ENCODE measurements at regions not wholly inside any gene's neighbourhood (a gene's known extent, or its start where the extent isn't known, plus 50 kb on each side); places are given as distances from the start of the nearest gene placed in this dataset.
"Not testable (repeated sequence)": the region's sequence is repeated elsewhere in the genome, so short reads cannot be mapped to it uniquely, and the experiment has no call there.

DNA sequence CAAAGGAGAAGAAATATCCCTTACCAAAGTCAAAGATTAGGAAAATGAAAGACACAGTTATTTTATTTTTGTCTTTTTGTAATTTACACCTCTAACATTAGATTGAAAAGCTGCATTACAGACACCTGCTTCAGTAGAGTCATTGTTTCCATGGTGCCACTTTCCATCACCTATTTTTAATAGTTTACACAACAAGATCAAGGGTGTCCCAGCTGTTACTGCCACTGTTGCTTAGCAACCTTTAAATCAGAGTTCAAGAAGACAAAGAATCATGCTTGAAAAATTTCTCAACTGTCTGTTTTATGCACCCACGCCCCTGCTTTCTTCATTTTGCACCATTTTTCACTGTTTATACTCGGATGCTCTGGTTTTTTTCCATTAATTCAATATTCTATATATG, 668.2 kb upstream of the GJE1 start:
- no peak for DNase-seq (ENCODE audit: low spot score)
- ATAC-seq, result no peak

DNA sequence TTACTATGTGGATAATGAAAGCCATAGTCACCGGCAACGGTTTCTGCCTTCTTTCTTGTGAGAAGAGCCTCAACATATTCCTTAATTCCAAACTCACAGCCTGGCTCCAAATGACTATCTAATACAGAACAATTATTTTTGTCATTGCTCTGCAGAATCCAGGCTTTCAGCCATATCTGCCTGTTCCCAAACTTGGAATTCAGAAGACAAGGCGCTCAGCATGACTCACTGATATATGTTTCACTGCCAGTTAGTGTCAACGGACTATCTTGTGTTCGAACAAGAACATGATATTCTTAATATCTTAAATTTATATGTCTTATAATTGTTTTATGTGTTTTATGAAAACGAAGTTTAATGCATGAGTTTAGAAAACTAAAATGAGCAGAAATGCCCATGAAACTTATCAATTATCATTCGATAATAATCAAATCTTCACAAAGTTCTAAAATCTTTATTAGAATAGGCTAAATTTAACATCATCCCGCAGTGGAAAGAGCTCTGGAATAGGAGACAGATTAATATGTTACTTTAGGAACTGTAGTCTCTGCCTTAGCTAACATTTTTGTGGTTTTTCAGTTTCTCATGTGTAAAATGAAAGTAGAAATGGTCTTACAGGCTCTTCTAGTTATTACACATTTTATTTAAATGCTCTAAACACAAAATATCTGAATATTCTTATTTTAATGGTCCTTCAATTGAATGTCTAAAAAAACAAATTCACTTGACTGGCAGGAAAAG, 669.3 kb upstream of the GJE1 start:
- DNase-seq (ENCODE audit: low spot score) (no peak), ATAC-seq (no peak)

DNA sequence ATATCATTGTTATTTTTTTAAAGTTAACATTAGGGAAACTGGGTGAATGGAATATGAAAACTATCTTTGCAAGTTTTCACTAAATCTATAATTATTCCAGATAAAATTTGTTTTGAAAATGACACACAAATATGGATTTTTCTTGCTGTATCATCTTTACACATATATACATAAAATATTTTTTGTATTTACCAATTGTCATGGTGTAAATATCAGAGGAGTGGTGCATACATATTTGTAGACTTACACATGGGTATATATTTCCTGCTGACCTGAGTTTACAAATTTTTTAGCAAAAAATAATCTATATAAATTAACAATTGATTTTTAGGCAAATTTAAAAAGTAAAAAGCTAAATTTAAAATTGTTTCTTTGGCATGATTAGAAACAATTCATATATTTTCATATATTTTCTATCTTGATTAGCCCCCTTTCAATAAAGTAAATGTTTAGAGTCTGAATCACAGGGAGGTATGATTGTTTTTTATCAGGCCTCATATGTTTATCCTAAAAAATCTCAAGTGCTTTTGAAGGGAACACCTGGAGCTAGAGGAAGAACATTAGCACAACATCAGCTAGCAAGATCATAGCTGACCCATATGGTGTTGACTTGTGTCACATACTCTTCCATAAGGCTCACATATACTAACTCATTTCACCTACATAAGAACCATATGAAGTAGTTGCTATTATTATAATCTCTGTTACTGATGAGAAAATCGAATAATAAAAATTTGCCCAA, 671.8 kb upstream of the GJE1 start:
- ATAC-seq (no peak), DNase-seq (ENCODE audit: low spot score) (no peak)

DNA sequence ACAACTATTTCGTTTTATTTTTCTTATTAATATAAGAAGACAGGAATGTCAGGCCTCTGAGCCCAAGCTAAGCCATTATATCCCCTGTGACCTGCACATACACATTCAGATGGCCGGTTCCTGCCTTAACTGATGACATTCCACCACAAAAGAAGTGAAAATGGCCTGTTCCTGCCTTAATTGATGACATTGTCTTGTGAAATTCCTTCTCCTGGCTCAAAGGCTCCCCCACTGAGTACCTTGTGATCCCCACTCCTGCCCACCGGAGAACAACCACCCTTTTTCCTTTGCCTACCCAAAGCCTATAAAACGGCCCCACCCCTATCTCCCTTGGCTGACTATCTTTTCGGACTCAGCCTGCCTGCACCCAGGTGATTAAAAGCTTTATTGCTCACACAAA, 672.5 kb upstream of the GJE1 start:
- not testable (repeated sequence) for ATAC-seq; DNase-seq (ENCODE audit: low spot score)

DNA sequence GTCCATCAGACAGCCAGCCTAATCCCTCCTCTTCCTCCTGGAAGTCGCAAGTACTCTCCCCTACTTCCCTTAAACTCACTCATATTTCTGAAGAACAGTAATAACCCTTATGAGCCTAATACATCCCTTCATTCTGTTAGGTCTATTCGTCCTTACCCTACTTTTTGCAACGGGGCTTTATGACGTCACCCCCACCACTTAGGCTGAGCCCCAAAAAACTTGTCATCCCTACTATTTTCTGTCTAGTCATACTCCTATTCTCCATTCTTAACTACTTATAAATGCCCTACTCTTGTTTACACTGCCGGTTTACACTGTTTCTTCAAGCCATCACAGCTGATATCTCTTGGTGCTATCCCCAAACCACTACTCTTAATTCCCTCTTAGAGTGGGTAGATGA, 674.7 kb upstream of the GJE1 start:
- DNase-seq (ENCODE audit: low spot score); ATAC-seq: not testable (repeated sequence)

DNA sequence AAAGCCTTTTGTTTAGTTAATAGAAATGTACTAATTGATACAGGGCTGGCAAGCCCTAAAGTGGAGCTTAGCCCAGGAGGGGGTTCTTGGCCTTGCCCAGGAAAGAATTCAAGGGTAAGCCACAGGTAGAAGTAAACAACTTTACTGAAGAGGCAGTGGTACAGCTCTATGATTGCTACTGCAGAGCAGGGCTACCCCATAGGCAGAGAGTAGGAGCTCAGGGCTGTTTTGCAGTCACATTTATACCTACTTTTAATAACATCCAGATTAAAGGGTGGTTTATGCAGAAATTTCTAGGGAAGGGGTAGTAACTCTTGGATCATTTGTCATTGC, 680.4 kb upstream of the GJE1 start:
- ATAC-seq (no peak), DNase-seq (ENCODE audit: low spot score) (no peak)

DNA sequence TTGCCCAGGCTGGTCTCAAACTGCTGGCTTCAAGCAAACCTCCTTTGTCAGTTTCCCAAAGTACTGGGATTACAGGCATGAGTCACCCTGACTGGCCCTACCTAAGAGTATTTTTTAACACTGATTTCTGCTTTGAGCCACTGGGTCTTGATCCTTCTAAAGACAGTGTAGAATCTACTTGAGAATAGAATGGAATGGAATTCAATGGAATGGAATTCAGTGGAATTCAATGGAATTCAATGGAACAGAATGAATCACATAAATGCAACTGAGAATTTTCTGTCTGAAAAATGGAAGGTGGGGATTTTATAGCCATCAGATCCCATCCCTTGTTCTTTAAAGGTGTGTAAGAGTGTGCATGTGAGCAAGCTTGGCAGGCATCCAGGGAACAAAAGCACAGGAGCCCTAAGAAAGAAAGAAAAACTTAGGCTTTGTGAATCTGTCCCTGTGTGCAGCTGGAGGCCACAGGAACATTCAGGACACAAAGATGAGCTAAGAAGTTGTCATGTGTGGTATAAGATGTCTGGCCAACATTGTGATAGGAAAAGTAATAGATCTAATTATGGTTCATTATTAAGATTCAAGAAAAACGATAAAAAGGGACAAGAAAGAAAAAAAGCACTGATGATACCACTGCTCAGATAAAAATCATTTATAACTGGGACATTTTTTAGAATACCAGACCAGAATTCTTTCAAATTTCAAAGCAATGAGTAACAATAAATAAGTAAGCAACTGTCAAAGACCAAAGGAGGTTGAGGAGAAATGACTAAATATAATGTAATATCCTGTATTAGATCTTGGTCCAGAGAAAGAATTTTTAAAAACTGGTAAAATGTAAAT, 681.0 kb upstream of the GJE1 start:
- DNase-seq (ENCODE audit: low spot score), result no peak
- ATAC-seq, result no peak

DNA sequence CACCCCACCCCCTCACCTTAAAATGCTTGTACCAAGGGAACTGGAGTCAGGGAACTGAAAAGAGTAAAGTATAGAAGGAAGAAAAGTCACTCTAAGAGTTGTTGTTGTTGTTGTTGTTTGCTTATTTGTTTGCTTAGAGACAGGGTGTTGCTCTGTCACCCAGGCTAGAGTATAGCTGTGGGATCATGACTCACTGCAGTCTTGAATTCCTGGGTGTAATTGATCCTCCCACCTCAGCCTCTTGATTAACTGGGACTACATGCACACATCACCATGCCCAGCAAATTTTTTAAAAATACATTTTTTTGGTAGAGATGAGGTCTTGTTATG, 681.6 kb upstream of the GJE1 start:
- ATAC-seq (no peak), DNase-seq (ENCODE audit: low spot score) (no peak)

DNA sequence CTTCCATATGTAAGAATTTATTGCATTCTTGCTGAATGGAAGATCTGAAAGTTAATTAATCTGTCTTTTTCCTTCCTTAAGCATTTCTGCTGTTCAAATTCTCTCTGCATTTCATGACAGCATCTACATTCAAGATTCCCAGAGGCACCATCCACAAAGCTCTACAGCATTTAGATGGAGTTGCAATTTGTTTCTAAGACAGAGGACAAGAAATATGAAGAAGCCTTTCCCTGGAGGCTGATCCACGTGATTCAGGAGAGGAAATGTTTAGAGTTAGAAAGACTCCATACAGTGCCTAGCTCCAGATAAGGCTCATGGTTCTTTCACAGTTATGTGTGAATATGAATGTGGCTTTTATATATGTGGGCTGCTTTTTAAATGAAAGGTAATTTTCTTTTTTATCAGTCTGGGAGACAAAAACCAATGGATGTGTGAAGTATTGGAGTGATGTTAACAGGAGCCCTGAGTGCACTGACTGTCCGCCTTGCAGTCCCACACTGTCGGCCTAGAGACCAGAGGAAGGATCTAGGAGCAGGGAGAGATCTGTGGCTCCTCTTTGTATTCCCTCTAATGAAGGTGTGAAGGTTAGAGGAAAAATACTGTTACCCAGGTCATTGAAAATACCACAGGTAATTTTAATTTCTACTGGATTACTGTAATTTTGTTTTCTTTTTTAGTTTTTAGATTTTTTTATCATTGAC, 686.6 kb upstream of the GJE1 start:
- DNase-seq (ENCODE audit: low spot score) (no peak), ATAC-seq (no peak)

DNA sequence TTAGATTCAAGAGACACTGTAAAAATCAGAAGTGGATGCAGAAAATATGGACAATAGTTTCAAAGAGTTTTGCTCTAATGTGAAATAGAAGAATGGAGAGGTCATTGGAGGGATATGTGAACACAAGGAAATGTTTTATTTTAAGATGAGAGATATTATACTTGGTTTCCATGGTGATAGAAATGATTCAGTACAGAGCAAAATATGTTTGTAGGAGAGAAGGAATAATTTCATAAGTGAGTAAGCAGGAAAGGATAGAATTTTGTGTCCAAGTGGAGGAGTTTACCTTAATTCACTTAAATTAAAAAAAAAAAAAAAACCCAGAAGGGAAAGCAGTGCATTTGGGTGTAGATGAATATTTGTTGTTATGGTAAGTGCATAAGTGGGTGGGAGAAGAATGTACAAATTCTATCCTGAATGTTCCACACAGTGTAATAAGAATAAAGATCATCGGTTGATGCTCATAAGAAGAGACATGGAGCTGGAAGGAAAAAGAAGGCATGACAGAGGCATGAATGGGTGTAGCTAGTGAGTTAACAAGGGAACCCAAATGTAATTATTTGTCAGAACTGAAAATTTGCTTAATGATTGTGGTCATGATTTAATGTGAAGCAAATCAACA, 688.9 kb upstream of the GJE1 start:
- DNase-seq (ENCODE audit: low spot score) (no peak), ATAC-seq (no peak)

DNA sequence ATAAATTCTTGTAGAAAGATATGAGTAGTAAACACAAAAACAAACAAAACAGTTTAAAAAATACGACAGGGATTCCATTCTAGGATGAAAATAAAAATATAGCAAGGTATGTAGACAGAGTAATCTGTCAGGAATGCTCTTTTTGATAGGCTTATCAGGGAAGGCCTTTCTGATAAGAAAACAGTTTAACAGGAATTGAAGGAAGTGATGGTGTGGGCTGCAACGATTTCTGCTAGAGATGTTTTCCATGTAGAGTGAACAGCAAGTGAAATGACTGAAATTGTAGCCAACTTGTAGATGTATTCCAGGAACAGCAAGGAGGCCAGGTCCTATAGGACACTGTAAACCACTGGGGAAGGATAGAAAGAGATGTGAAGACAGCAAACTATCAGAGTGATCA, 689.7 kb upstream of the GJE1 start:
- DNase-seq (ENCODE audit: low spot score) (no peak), ATAC-seq (no peak)

DNA sequence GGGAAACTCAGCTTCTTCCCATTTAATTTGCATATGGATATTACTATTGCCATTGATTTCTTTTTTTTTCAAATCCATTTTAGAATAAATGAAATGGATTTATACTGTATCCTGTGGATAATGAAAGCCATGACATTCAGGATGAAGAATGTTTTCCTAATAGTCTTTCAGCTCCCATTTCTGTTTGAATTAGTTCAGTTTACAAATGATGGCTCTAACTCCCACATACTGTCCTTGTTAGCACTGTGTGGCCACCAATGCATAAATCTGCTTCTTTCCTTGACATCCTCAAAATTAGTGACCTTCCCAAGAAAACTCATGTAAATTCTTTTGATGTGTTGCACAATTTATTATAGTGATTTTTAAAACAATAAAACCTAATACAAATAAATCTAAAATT, 693.2 kb upstream of the GJE1 start:
- DNase-seq (ENCODE audit: low spot score) (no peak), ATAC-seq (no peak)

DNA sequence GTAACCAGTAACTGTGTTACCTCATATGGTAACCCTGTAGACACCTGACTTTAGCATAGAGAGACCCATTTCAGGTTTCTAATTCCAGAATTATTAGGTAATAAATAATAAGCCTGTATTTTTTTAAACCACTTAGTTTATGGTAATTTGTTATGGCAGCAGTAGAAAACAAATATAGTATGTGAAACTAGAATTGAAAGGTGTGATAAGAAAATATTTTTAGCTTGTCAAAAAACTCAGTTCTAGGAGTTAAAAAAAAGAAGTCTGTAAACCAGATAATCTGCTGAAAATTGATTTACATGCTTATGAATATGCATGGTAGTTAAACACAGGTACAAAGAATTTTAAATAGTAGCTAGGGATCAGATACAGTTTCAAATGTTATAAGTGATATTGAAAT, 695.0 kb upstream of the GJE1 start:
- ATAC-seq, result no peak
- no peak for DNase-seq (ENCODE audit: low spot score)

DNA sequence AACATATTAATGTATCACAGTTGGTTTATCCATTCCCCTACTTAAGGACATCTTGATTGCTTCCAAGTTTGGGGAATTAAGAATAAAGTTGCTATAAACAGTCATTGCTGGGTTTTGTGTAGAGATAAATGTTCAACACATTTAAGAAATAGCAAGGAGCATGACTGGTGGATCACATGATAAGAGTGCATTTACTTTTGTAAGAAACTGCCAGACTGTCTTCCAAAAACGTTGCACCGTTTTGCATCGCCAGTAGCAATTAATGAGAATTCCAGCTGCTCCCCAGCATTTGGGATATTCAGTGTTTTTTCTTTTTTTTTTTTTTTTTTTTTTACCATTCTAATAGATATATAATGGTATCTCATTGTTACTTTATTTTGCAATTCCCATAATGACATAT, 695.7 kb upstream of the GJE1 start:
- DNase-seq (ENCODE audit: low spot score), result no peak
- no peak for ATAC-seq

DNA sequence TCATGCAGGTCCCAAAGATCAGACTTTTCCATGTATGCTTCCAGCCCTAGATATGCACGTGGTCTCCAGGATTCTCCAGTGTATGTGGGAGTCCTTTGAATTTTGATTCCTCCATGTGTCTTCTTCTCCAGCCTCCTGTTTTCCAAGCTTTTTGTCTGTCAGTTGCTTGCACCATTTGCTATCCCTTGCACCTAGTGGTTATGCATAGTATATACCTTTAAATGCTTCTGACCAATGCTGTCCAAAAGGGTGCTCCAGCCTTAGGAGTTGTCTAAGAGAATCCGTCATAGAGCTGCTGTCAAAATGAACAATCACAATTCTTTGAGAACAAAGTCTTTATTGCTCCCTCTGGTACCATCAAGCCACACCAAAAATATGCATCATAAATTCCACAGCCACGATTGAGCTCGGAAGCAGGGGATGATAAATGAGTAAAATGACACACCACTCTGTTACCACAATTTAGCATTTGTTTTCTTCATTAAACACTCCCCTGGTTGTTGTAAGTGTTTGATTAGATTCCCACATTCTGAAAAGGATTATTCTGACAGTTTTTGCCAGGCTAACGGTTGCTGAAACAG, 706.2 kb upstream of the GJE1 start:
- DNase-seq (ENCODE audit: low spot score) (no peak), ATAC-seq (no peak)

DNA sequence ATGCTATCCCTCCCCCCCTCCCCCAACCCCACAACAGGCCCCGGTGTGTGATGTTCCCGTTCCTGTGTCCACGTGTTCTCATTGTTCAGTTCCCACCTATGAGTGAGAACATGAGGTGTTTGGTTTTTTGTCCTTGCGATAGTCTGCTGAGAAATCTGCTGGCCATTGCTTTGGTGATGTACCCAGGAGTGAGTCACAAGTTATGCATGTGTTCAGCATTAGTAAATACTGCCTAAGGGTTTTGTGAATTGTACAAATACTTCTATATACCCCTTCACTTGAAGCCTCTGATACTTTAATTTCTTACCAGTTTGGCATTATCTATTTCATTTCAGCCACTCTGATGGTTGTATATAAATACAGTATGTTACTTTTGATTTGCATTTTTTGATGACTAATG, 711.3 kb upstream of the GJE1 start:
- DNase-seq (ENCODE audit: low spot score), result no peak
- no peak for ATAC-seq

DNA sequence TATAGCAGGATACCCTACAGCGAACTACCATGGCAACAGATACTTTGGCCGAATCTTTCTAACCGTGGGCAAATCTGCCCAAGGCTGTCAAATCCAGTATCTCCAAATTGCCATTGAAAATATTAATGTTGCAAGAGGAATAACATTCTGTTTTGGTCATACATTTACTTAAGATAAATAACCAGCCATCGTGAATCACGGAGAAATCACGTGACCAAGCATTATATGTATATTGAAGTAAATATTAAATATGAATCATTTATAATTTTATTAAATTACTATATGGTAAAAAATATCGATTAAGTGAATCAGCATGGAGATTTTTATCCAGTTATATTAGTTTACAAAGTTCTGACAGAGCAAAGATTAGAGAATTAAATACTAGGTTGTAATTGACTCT, 714.6 kb upstream of the GJE1 start:
- ATAC-seq (no peak), DNase-seq (ENCODE audit: low spot score) (no peak)

DNA sequence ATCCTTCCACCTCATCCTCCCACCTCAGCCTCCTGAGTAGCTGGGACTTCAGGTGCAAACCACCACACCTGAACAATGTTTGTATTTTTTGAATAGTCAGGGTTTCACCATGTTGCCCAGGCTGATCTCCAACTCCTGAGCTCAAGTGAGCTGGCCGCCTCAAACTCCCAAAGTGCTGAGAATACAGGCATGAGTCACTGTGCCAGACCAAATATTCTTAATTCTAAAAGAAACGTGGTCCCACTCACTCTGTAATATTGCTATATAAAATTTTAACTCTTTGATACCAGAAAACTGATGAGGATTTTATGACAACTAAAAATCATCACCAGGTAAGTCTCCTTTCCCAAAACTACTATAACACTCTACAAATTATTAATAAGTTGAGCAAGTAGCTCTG, 716.8 kb upstream of the GJE1 start:
- DNase-seq (ENCODE audit: low spot score) (no peak), ATAC-seq (no peak)

DNA sequence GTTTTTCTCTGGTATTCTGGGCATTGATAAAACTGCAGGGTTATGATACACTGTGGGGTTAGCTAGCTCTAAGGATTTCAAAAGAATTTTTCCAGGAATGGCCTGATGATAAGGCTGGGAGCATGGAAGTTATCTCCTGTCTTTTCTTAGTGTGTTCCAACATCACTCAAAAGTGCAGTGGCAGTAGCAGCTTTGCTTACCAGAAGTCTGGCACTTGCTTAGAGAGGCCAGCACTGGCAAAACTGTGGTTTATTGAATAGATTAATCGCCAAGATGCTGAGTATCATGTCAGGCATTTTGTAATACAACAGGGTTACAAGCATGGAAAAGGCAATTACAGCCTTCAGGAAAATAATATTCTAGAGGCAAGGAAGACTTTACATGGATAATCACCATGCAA, 719.5 kb upstream of the GJE1 start:
- ATAC-seq, result no peak
- DNase-seq (ENCODE audit: low spot score), result no peak

DNA sequence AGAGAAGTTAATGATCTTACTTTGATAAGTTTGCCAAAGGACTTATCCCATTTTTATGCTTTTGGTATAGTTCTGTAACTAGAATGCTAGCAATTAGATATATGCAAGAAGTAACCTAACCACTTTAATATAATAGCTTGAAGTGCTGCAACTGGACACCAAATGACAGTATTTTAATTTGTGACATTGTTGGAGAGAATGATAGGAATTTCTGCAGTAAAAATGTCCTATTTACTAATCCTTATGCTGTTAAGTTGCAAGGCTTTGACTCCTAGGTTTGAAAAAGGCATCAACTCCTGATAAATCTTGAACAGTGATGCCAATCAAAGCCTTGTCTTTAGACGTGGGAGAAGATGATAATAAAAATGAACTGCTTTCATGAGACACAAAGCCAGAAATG, 726.0 kb upstream of the GJE1 start:
- no peak for ATAC-seq
- DNase-seq (ENCODE audit: low spot score), result no peak

DNA sequence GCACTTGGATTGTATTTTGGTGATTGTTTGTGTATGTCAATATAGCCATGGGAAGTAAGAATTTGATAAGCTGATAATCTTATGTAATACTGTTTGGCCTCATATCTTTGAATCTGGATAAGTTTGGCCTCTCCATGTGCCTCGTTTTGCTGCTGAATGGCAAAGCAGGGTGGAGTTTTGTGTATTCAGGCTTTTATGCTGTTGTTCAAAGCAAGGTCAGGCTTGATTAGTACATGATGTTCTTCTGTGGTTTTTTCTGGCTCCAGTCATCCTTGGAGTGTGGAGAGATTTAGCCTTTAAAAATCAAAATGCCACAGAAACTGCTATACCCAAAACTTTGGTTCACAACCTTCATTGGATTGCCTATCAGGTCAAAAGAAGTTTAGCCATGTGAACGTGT, 728.9 kb upstream of the GJE1 start:
- no peak for ATAC-seq
- no peak for DNase-seq (ENCODE audit: low spot score)

All from left lobe of liver (tissue), 2 donors.